ENCODE measurements at regions not wholly inside any gene's neighbourhood (a gene's known extent, or its start where the extent isn't known, plus 50 kb on each side); places are given as distances from the start of the nearest gene placed in this dataset.

- Histone ChIP-seq H3K27me3 (ENCODE audit: control insufficient read depth in 2 of 2, insufficient read depth in 2 of 2, low read length in 2 of 2) (peaks cover 3 to 8% of the 10 kb centered on the region in 2 experiments), H3K4me2 (ENCODE audit: insufficient read depth, low read length) (no peak overlapping the region), H3K9me3 (replicated peaks; ENCODE audit: control insufficient read depth, insufficient read depth, low read length) (no peaks in the 10 kb centered on the region), H3K9ac (replicated peaks; ENCODE audit: extremely low read depth, insufficient read depth, low read length) (no peak overlapping the region), H3K79me2 (ENCODE audit: control insufficient read depth, insufficient read depth, low read length) (no peaks in the 10 kb centered on the region), H2AFZ (ENCODE audit: low read depth, low read length) (no peak overlapping the region), H3K9me1 (replicated peaks; ENCODE audit: control insufficient read depth, extremely low read depth, insufficient read depth, low read length) (no peaks in the 10 kb centered on the region), H3K36me3 (ENCODE audit: control insufficient read depth in 2 of 2, extremely low read depth in 1 of 2, insufficient read depth in 2 of 2, low read length in 2 of 2) (no peaks in the 10 kb centered on the region), H3K27ac (ENCODE audit: insufficient read depth, low read depth, low read length) (no peak overlapping the region), H4K20me1 (replicated peaks; ENCODE audit: control insufficient read depth, extremely low read depth, insufficient read depth, low read length) (no peaks in the 10 kb centered on the region), H3K4me1 (ENCODE audit: control insufficient read depth, extremely low read depth, insufficient read depth, low read length) (peaks cover 11% of the 10 kb centered on the region), H3K4me3 (replicated peaks in 1 of 3; ENCODE audit: insufficient read depth in 1 of 3, low read depth in 1 of 3, low read length in 3 of 3) (no peak overlapping the region)
- BruUV-seq (replicated peaks): no TSS peak
- no peak for TF ChIP-seq EZH2 (IDR thresholded peaks at IDR 0.05; ENCODE audit: borderline replicate concordance, low read depth, low read length, severe bottlenecking)
- TF ChIP-seq CTCF (IDR thresholded peaks at IDR 0.05; ENCODE audit: extremely low read depth in 1 of 2, insufficient read depth in 1 of 2, low read depth in 1 of 2, low read length in 2 of 2): no peak
- no peak for TF ChIP-seq MYC (IDR thresholded peaks at IDR 0.05; ENCODE audit: low read depth, low read length)
- TF ChIP-seq JUN (IDR thresholded peaks at IDR 0.05; ENCODE audit: borderline replicate concordance, insufficient read depth, insufficient read length, low read depth): no peak
- FAIRE-seq (no peak), DNase-seq (ENCODE audit: low read depth, low spot score) (no peak)
- ChIA-PET CTCF (interaction anchor here (1.3 kb wide), 1 partner anchor 10 kb away, joined by 4 read pairs; no protein-coding TSS in a partner anchor), POLR2A (no interaction called here)
- dilution Hi-C loops (cut with MboI; ENCODE audit: extremely low pct_ligation_motif_present, low sequenced_read_pairs): no loop called here
- intact Hi-C loops (cut with micrococcal nuclease): no loop called here
Measured at GRCh38 chr3:197431346-197431910, 124.3 kb downstream of the BDH1 start.

- no peak overlapping the region for H3K4me2 ChIP-seq (ENCODE audit: insufficient read depth, low read length)
- H3K36me3 ChIP-seq (ENCODE audit: control insufficient read depth in 2 of 2, extremely low read depth in 1 of 2, insufficient read depth in 2 of 2, low read length in 2 of 2): no peaks in the 10 kb centered on the region
- H3K79me2 ChIP-seq (ENCODE audit: control insufficient read depth, insufficient read depth, low read length): no peaks in the 10 kb centered on the region
- H3K4me1 ChIP-seq (ENCODE audit: control insufficient read depth, extremely low read depth, insufficient read depth, low read length): peaks cover 11% of the 10 kb centered on the region
- H3K27me3 ChIP-seq (ENCODE audit: control insufficient read depth in 2 of 2, insufficient read depth in 2 of 2, low read length in 2 of 2): peaks cover 3 to 8% of the 10 kb centered on the region in 2 experiments
- no TSS peak for BruUV-seq (replicated peaks)
- CTCF ChIA-PET: no interaction called here
- DNase-seq (ENCODE audit: low read depth, low spot score): peak; percentile 27
- H3K27ac ChIP-seq (ENCODE audit: insufficient read depth, low read depth, low read length): no peak overlapping the region
- peak; percentile 15 for FAIRE-seq
- TF ChIP-seq EZH2 (IDR thresholded peaks at IDR 0.05; ENCODE audit: borderline replicate concordance, low read depth, low read length, severe bottlenecking) (no peak), FOS (IDR thresholded peaks at IDR 0.05; ENCODE audit: borderline replicate concordance, insufficient read depth, low read length) (no peak), GATA2 (IDR thresholded peaks at IDR 0.05; ENCODE audit: insufficient read depth, insufficient read length, low read depth, low read length) (no peak), POLR2AphosphoS5 (IDR thresholded peaks at IDR 0.05; ENCODE audit: insufficient read depth, low read depth, low read length) (no peak), JUN (IDR thresholded peaks at IDR 0.05; ENCODE audit: borderline replicate concordance, insufficient read depth, insufficient read length, low read depth) (no peak), POLR2A (IDR thresholded peaks at IDR 0.05; ENCODE audit: low read depth, low read length) (no peak), MAX (IDR thresholded peaks at IDR 0.05; ENCODE audit: insufficient read depth, insufficient read length) (no peak), MYC (IDR thresholded peaks at IDR 0.05; ENCODE audit: low read depth, low read length) (no peak), CTCF (IDR thresholded peaks at IDR 0.05; ENCODE audit: extremely low read depth in 1 of 2, insufficient read depth in 1 of 2, low read depth in 1 of 2, low read length in 2 of 2) (no peak)
- no peak overlapping the region for H3K4me3 ChIP-seq (replicated peaks in 1 of 3; ENCODE audit: insufficient read depth in 1 of 3, low read depth in 1 of 3, low read length in 3 of 3)
- H4K20me1 ChIP-seq (replicated peaks; ENCODE audit: control insufficient read depth, extremely low read depth, insufficient read depth, low read length): no peaks in the 10 kb centered on the region
- POLR2A ChIA-PET: no interaction called here
- H2AFZ ChIP-seq (ENCODE audit: low read depth, low read length): peak overlapping the region; percentile 53
- H3K9ac ChIP-seq (replicated peaks; ENCODE audit: extremely low read depth, insufficient read depth, low read length): no peak overlapping the region
- no peaks in the 10 kb centered on the region for H3K9me1 ChIP-seq (replicated peaks; ENCODE audit: control insufficient read depth, extremely low read depth, insufficient read depth, low read length)
- H3K9me3 ChIP-seq (replicated peaks; ENCODE audit: control insufficient read depth, insufficient read depth, low read length): no peaks in the 10 kb centered on the region
- dilution Hi-C loops (cut with MboI; ENCODE audit: extremely low pct_ligation_motif_present, low sequenced_read_pairs) (no loop called here), intact Hi-C loops (cut with micrococcal nuclease) (no loop called here)
Measured at GRCh38 chr3:197430934-197431333, 124.8 kb downstream of the BDH1 start.

All from endothelial cell of umbilical vein (primary cell).